GM19395 (cell line): ENCODE measurements at regions not wholly inside any gene's neighbourhood (a gene's known extent, or its start where the extent isn't known, plus 50 kb on each side); places are given as distances from the start of the nearest gene placed in this dataset.
"Not testable (repeated sequence)": the region's sequence is repeated elsewhere in the genome, so short reads cannot be mapped to it uniquely, and the experiment has no call there.

Source experiments
- ATAC-seq: cut with Tn5 transposase; IDR thresholded peaks from one replicate; pipeline ENCODE4 v1.9.1; 2021; ENCODE audit warnings: mild to moderate bottlenecking, moderate library complexity; ENCODE audit not compliant: unreplicated experiment

DNA sequence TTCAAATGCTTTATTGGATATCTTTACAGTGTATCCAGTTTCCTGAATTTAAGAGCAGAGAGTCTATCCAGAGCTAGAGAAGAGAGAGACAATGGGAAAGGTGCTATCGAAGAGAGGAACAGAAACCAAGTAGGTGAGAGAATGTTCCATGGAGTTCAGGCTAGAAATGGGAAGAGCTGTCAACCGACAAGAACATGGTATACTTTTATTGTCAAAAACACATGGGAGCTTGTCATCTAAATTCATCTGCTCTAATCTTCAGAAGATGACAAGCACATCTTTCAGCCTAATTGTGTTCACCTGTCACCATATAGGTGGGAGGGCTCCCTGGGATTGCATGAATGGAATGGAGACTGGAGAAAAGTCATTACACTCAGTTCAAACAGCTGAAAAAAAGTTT, 690.4 kb upstream of the LRATD1 start:
- ATAC-seq, result no peak

GRCh38 chr2:13950761-13951160, 681.8 kb upstream of the LRATD1 start:
- ATAC-seq, result no peak

- ATAC-seq, result no peak
These were observed 663.7 kb upstream of the LRATD1 start for GRCh38 chr2:13968811-13969210.

GRCh38 chr2:13986119-13986720, 646.3 kb upstream of the LRATD1 start:
- no peak for ATAC-seq

DNA sequence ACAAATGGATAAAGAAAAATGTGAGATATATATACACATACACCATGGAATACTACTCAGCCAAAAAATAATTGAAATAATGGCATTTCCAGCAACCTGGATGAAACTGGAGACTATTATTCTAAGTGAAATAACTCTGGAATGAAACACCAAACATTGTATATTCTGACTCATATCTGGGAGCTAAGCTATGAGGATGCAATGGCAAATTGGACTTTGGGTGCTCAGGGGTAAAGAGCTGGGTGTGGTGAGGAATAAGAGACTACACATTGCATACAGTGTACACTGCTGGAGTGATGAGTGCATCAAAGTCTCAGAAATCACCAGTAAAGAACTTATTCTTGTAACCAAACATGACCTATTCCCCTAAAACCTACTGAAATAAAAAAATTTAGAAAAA, 636.0 kb upstream of the LRATD1 start:
- no peak for ATAC-seq

DNA sequence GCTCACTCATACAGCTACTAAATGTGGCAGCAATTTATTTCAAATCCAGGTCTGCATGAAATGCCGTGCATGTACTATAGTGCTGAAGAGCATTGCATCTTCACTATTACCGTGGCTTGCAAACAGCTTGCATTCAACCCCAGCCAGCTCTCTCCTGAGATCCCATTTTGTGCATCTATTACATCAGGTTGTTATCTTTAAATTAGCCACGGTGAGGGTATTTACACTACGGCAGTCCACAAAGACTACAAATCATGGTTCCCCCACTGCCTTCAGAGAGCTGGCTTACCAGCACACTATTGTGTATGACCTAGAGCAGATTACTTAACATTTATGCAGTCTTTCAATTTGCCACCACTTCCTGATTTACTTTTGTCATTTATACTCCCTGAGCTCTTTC, 621.3 kb upstream of the LRATD1 start:
- ATAC-seq, result no peak

DNA sequence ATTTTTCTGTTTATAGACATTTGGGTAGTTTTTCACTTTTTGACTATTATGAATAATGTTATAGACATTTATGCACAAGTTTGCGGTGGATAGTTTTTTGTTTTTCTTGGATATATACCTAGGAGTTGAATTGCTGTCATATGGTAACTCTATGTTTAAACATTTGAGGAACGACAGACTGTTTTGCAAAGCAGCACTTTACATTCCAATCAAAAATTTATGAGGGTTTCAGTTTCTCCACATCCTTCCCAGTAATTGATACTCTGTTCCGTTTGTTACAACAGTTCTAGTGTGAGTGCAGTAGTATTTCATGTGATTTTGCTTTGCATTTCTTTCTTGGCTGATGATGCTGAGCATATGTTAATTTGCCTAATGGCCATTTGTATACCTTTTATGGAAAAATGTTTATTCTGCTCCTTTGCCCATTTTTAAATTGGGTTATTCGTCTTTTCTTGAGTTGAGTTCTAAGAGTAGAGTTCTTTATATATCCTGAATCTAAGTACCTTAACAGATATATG, 617.3 kb upstream of the LRATD1 start:
- ATAC-seq, result no peak

DNA sequence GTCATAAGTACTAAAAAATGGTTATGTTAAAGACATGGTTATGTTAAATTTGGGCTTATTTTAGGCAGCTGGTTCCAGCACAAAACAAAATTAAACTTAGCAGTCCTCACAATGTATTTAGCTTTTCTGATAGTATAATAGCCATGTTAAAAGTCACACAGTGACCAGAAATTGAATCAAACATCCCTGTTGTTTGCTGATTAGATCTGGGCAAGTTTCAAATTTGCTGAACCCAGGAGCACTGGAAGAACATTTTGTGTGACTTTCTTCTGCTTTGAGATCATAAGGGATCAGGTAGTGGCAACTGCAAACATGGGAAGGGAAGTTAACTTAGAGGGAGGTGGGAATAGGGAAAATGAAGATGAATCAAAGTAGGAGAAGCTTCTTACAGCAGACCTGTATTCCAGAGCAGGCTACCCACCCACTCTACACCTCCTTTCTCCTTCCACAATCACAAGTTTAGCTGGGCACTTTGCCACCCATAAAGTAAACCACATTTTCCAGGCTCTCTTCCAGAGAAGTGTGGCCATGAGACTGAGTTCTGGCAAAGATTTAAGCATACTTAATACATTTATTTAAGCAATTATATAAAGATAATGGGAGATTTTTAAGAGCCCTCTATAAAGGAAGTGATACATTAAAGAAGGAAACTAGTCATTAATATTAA, 616.1 kb upstream of the LRATD1 start:
- no peak for ATAC-seq

- no peak for ATAC-seq
These were observed 613.9 kb upstream of the LRATD1 start for GRCh38 chr2:14018620-14019019.

DNA sequence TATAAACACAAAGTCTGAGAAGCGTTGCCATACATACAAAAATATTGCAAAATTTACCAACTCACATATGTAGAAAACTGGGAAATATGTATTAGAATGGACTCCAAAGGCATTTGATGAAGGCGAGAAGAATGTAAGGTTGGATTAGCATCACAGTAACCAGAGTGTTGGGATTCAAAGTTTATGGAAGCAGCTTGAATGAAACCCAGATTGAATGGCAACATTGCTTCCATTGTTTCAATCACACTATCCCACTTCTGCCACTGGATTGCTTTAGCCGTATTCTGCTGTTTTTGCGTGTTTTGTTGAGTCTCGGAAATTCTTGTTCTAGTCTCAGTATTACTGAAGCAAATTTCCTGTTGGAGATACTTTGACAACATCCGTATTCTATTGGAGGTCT, 609.0 kb upstream of the LRATD1 start:
- no peak for ATAC-seq

- ATAC-seq, result no peak
These were observed 593.4 kb upstream of the LRATD1 start for GRCh38 chr2:14039134-14039533.

DNA sequence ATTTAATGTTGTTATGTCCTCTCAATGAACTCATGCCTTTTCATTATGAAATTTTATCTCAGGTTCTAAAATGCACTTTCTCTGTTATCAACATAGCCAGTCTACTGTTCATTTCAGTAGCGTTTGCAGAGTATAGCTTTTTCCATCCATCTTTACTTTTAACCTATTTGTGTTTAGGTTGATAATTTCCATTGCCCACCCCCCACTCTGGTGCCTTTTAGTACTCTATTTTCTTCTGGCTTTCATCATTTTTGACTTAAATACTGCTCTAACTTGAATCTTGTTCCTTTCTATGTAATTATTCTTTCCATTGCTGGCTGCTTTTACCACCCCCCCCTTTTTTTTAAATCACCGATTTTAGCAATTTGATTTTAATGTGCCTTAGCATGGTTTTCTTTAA, 585.0 kb upstream of the LRATD1 start:
- no peak for ATAC-seq

DNA sequence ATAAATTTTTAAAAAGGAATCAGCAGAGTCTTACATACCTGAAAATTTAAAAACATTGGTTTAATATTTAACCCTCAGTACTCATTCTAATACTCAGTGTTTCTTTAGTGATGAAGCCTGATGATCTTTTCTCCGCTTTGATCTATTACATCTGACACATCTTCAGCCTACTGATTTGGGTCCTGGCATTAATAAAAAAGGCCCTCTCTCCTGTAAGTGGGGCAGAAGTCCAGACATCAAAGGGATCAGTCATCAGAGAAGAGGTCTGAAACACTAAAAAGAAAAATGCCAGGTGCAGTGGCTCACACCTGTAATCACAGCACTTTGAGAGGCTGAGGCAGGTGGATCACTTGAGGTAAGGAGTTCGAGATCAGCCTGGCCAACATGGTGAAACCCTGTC, 581.1 kb upstream of the LRATD1 start:
- ATAC-seq, result no peak

DNA sequence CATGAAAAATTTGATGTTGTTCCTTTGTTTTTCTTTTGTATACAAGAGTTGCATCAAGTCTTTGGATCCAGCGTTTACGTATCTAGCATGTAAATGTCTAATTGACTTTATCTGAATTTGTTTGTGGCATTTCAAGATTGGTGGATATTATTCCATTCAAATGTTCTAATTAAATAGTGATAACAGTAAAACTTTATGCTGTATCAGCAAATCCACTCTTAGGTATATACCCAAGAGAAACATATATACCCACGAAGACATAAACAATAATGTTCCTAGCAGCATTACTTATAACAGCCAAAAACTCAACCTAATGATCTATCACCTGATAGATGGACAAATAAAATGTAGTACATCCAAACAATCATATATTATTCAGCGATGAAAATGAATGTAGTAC, 579.4 kb upstream of the LRATD1 start:
- no peak for ATAC-seq

- no peak for ATAC-seq
These were observed 568.2 kb upstream of the LRATD1 start for GRCh38 chr2:14064346-14064745.

DNA sequence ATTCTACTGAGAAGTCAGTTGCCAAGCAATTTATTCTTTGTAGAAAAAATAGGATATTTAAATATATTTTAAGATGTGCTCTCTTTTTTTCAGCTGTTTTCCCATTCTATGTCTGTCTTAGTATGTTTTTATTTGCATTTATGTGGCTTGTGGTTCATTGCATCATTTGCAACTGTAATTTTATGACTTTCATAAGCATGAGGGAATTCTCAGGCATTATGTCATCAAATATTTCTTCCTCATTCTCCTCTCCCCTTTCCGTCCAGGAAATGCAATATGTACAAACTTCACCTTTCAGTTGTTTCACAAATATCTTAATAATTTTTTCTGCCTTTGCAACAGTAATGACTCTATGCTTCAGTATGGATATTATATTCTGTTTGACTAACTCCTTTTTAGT, 560.2 kb upstream of the LRATD1 start:
- no peak for ATAC-seq

DNA sequence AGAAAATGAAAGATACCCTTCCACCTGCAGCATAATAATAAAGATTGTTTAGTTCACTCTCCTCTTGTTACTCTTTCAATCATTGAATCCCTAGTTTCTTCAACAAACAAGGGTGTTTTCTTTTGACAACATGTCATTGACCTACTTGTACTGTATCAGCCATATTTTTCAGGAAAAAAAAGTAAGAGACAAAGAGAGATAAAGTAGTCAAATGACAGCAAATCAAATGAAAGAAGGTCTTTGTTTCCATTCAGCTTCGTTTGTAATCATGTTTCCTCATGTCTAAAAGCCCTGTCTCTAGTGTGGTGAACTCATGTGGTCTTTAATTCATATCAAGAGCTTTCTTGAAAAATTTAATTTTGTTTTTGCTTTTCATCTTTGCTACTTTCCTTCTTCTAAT, 557.8 kb upstream of the LRATD1 start:
- no peak for ATAC-seq

- ATAC-seq, result no peak
These were observed 552.9 kb upstream of the LRATD1 start for GRCh38 chr2:14079576-14079975.

GRCh38 chr2:14081521-14081920, 551.0 kb upstream of the LRATD1 start:
- no peak for ATAC-seq

GRCh38 chr2:14082640-14083039, 549.9 kb upstream of the LRATD1 start:
- no peak for ATAC-seq

DNA sequence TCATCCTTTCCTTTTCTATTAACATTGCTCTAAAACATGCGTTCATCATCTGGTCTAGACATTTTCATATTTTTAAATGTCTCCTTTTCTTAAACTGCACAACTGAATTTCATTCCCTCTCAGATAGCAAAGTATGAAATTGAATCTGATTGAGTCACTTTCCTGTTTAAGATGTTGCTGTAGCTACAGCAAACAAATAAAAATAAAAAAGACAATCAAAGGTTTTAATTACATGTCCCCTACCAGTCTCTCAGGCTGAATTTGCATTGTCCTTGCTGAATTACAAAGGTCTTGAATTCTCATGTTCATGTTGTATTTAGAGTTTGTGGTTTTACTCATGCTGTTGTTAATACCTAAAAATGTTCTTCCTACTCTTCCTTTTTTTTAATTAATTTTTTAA, 537.9 kb upstream of the LRATD1 start:
- no peak for ATAC-seq

- ATAC-seq, result not testable (repeated sequence)
These were observed 533.4 kb upstream of the LRATD1 start for GRCh38 chr2:14099101-14099500.

DNA sequence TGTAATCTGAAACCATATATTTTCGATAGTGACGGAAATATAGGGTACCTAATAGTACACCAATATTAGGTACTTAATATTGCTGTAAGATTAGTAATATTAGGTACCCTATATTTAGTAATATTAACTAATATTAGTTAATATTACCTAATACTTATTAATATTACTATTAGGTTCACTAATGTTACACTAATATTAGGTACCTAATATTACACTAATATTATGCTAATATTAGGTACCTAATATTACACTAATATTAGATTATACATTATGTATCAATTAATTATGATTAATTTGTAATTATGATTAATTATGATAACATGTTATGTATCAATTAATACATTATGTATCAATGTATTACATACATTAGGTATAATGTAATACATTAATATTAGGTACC, 518.2 kb upstream of the LRATD1 start:
- ATAC-seq, result no peak
